Peyer's patch (tissue), 4 donors: ENCODE measurements at regions not wholly inside any gene's neighbourhood (a gene's known extent, or its start where the extent isn't known, plus 50 kb on each side); places are given as distances from the start of the nearest gene placed in this dataset.

ENCODE experiments used
- DNase-seq, 3 donors: peaks; one replicate each; pipeline ENCODE4 v3.0.0-alpha.2; 2017 to 2019
- H3K27ac ChIP-seq, 4 donors: fragments of 200-600 bp; sonication (generic); one replicate each; pipeline ENCODE4 v1.5.1; 2016 to 2019
- H3K27me3 ChIP-seq, 2 donors: fragments of 200-600 bp; sonication (generic); one replicate each; pipeline ENCODE4 v1.5.1; 2019
- H3K36me3 ChIP-seq, 3 donors: fragments of 200-600 bp; sonication (generic); one replicate each; pipeline ENCODE4 v1.5.1; 2016 to 2019
- H3K4me1 ChIP-seq, 4 donors: fragments of 200-600 bp; sonication (generic); one replicate each; pipeline ENCODE4 v1.5.1; 2016 to 2019
- H3K4me3 ChIP-seq, 4 donors: fragments of 200-600 bp; sonication (generic); 1 replicate in 3 of 4; 2 replicates in 1 of 4; pipeline ENCODE4 v1.5.1; 2016 to 2019; ENCODE audit warnings: mild to moderate bottlenecking in 1 of 4
- H3K9me3 ChIP-seq, 4 donors: fragments of 200-600 bp; sonication (generic); one replicate each; pipeline ENCODE4 v1.5.1; 2016 to 2019; ENCODE audit warnings: mild to moderate bottlenecking in 1 of 4
- POLR2A ChIP-seq, 2 donors: fragments of 450-650 bp; IDR thresholded peaks; one replicate each; pipeline ENCODE4 v1.5.1; 2017; ENCODE audit warnings: antibody characterized with exemption in 2 of 2, mild to moderate bottlenecking in 2 of 2, moderate library complexity in 2 of 2
- TF ChIP-seq, protein P1 (sequence below), 6 experiments: fragments of 450-650 bp in 4 of 6; fragments of 200-600 bp in 2 of 6; sonication (generic) in 1 of 6; IDR thresholded peaks; one replicate each; pipeline ENCODE4 v1.5.1; 2017 to 2019; ENCODE audit warnings: antibody characterized with exemption in 6 of 6, mild to moderate bottlenecking in 3 of 6, moderate library complexity in 1 of 6

- no peak for DNase-seq
- peaks cover 0 to 4% (median 0%) of the 10 kb centered on the region in 4 donors for H3K9me3 ChIP-seq
Observed at GRCh38 chr14:71597287-71597920, 334.8 kb upstream of the RGS6 start.

GRCh38 chr14:71597955-71598660, 334.1 kb upstream of the RGS6 start:
- no peaks in the 10 kb centered on the region for H3K36me3 ChIP-seq
- peaks cover 0 to 3% (median 0%) of the 10 kb centered on the region in 4 donors for H3K4me1 ChIP-seq
- no peak overlapping the region for H3K27ac ChIP-seq
- no peaks in the 10 kb centered on the region for H3K27me3 ChIP-seq
- TF ChIP-seq POLR2A (IDR thresholded peaks at IDR 0.05): no peak
- TF ChIP-seq, protein P1, sequence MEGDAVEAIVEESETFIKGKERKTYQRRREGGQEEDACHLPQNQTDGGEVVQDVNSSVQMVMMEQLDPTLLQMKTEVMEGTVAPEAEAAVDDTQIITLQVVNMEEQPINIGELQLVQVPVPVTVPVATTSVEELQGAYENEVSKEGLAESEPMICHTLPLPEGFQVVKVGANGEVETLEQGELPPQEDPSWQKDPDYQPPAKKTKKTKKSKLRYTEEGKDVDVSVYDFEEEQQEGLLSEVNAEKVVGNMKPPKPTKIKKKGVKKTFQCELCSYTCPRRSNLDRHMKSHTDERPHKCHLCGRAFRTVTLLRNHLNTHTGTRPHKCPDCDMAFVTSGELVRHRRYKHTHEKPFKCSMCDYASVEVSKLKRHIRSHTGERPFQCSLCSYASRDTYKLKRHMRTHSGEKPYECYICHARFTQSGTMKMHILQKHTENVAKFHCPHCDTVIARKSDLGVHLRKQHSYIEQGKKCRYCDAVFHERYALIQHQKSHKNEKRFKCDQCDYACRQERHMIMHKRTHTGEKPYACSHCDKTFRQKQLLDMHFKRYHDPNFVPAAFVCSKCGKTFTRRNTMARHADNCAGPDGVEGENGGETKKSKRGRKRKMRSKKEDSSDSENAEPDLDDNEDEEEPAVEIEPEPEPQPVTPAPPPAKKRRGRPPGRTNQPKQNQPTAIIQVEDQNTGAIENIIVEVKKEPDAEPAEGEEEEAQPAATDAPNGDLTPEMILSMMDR (IDR thresholded peaks at IDR 0.05): no peak
- peaks cover 0 to 4% (median 0%) of the 10 kb centered on the region in 4 donors for H3K9me3 ChIP-seq
- DNase-seq: no peak
- H3K4me3 ChIP-seq: no peak overlapping the region

More at GRCh38 chr14:71597287-71597920, 334.8 kb upstream of the RGS6 start:
- Histone ChIP-seq H3K4me3 (no peak overlapping the region), H3K27ac (no peak overlapping the region), H3K36me3 (no peaks in the 10 kb centered on the region), H3K27me3 (no peaks in the 10 kb centered on the region), H3K4me1 (peaks cover 0 to 3% (median 0%) of the 10 kb centered on the region in 4 donors)
- no peak for TF ChIP-seq POLR2A (IDR thresholded peaks at IDR 0.05)
- TF ChIP-seq, protein P1 (IDR thresholded peaks at IDR 0.05): no peak

- Histone ChIP-seq H3K27ac (no peak overlapping the region), H3K4me1 (peaks cover 0 to 3% (median 0%) of the 10 kb centered on the region in 4 donors), H3K9me3 (peaks cover 0 to 4% (median 0%) of the 10 kb centered on the region in 4 donors), H3K27me3 (no peaks in the 10 kb centered on the region), H3K4me3 (no peak overlapping the region), H3K36me3 (no peaks in the 10 kb centered on the region)
- no peak for TF ChIP-seq POLR2A (IDR thresholded peaks at IDR 0.05)
- no peak for DNase-seq
Observed at GRCh38 chr14:71600309-71600708, 331.9 kb upstream of the RGS6 start.

- Histone ChIP-seq H3K4me3 (no peak overlapping the region), H3K4me1 (peaks cover 0 to 3% (median 0%) of the 10 kb centered on the region in 4 donors), H3K27me3 (no peaks in the 10 kb centered on the region), H3K36me3 (no peaks in the 10 kb centered on the region), H3K9me3 (peaks cover 0 to 4% (median 0%) of the 10 kb centered on the region in 4 donors), H3K27ac (no peak overlapping the region)
- no peak for DNase-seq
- TF ChIP-seq POLR2A (IDR thresholded peaks at IDR 0.05): no peak
- TF ChIP-seq, protein P1 (IDR thresholded peaks at IDR 0.05): no peak
Observed at GRCh38 chr14:71602524-71602923, 329.7 kb upstream of the RGS6 start.

GRCh38 chr14:71604231-71604630, 328.0 kb upstream of the RGS6 start:
- Histone ChIP-seq H3K36me3 (no peaks in the 10 kb centered on the region), H3K4me3 (no peak overlapping the region), H3K27ac (no peak overlapping the region), H3K4me1 (no peaks in the 10 kb centered on the region), H3K9me3 (peaks cover 0 to 4% (median 0%) of the 10 kb centered on the region in 4 donors), H3K27me3 (no peaks in the 10 kb centered on the region)
- DNase-seq: no peak
- no peak for TF ChIP-seq POLR2A (IDR thresholded peaks at IDR 0.05)
- TF ChIP-seq, protein P1 (IDR thresholded peaks at IDR 0.05): no peak

DNA sequence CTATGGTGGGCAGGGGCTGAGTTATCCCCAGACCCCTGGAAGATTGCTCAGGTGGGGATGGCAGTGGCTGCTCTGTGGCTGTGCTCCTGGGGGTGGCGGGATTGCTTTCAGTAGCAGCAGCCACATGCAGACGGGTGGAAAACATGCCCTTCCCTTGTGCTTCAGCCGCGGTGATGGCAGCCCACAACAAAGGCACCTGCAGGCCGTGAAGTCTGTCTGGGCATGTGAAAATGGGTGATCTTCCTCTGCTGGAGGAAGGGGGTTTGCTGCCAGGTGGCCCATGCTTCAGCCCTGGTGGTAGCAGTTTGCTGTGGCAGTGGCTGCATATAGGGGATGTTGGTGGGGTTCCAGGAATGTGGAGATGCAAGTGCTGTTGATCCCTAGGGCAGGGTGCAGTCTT, 326.2 kb upstream of the RGS6 start:
- H3K36me3 ChIP-seq: no peaks in the 10 kb centered on the region
- H3K4me1 ChIP-seq: no peaks in the 10 kb centered on the region
- no peak for DNase-seq
- no peaks in the 10 kb centered on the region for H3K27me3 ChIP-seq
- no peak overlapping the region for H3K27ac ChIP-seq
- H3K4me3 ChIP-seq: no peak overlapping the region
- no peaks in the 10 kb centered on the region for H3K9me3 ChIP-seq
- TF ChIP-seq, protein P1 (IDR thresholded peaks at IDR 0.05): no peak
- no peak for TF ChIP-seq POLR2A (IDR thresholded peaks at IDR 0.05)
